ENCODE measurements at regions not wholly inside any gene's neighbourhood (a gene's known extent, or its start where the extent isn't known, plus 50 kb on each side); places are given as distances from the start of the nearest gene placed in this dataset.
"Not testable (repeated sequence)": the region's sequence is repeated elsewhere in the genome, so short reads cannot be mapped to it uniquely, and the experiment has no call there.

GRCh38 chr14:84421621-84422020 lies 1108.3 kb upstream of the FLRT2 start:
- no peak for DNase-seq (ENCODE audit: low read depth)

- DNase-seq (ENCODE audit: low read depth): no peak
Observed at GRCh38 chr14:84425968-84426367, 1104.0 kb upstream of the FLRT2 start.

GRCh38 chr14:84432676-84433075 lies 1097.3 kb upstream of the FLRT2 start:
- DNase-seq (ENCODE audit: low read depth): no peak

GRCh38 chr14:84433961-84434360 lies 1096.0 kb upstream of the FLRT2 start:
- DNase-seq (ENCODE audit: low read depth): no peak

GRCh38 chr14:84435820-84436324 lies 1094.1 kb upstream of the FLRT2 start:
- no peak for DNase-seq (ENCODE audit: low read depth)

- no peak for DNase-seq (ENCODE audit: low read depth)
Observed at GRCh38 chr14:84436528-84436927, 1093.4 kb upstream of the FLRT2 start.

- no peak for DNase-seq (ENCODE audit: low read depth)
Observed at GRCh38 chr14:84442521-84442920, 1087.4 kb upstream of the FLRT2 start.

- DNase-seq (ENCODE audit: low read depth): no peak
Observed at GRCh38 chr14:84445486-84445885, 1084.5 kb upstream of the FLRT2 start.

GRCh38 chr14:84446250-84446649 lies 1083.7 kb upstream of the FLRT2 start:
- no peak for DNase-seq (ENCODE audit: low read depth)

GRCh38 chr14:84453307-84453950 lies 1076.5 kb upstream of the FLRT2 start:
- no peak for DNase-seq (ENCODE audit: low read depth)

GRCh38 chr14:84454114-84454513 lies 1075.8 kb upstream of the FLRT2 start:
- no peak for DNase-seq (ENCODE audit: low read depth)

- no peak for DNase-seq (ENCODE audit: low read depth)
Observed at GRCh38 chr14:84456946-84457345, 1073.0 kb upstream of the FLRT2 start.

GRCh38 chr14:84458881-84459280 lies 1071.1 kb upstream of the FLRT2 start:
- DNase-seq (ENCODE audit: low read depth): no peak

GRCh38 chr14:84465880-84466279 lies 1064.1 kb upstream of the FLRT2 start:
- DNase-seq (ENCODE audit: low read depth): no peak

GRCh38 chr14:84468153-84468552 lies 1061.8 kb upstream of the FLRT2 start:
- DNase-seq (ENCODE audit: low read depth): peak; percentile 8

GRCh38 chr14:84477996-84478395 lies 1051.9 kb upstream of the FLRT2 start:
- DNase-seq (ENCODE audit: low read depth): no peak

- no peak for DNase-seq (ENCODE audit: low read depth)
Observed at GRCh38 chr14:84482256-84483071, 1047.5 kb upstream of the FLRT2 start.

- DNase-seq (ENCODE audit: low read depth): no peak
Observed at GRCh38 chr14:84483072-84483420, 1046.9 kb upstream of the FLRT2 start.

- not testable (repeated sequence) for DNase-seq (ENCODE audit: low read depth)
Observed at GRCh38 chr14:84484243-84484642, 1045.7 kb upstream of the FLRT2 start.

- DNase-seq (ENCODE audit: low read depth): no peak
Observed at GRCh38 chr14:84485036-84485435, 1044.9 kb upstream of the FLRT2 start.

GRCh38 chr14:84490081-84490480 lies 1039.9 kb upstream of the FLRT2 start:
- no peak for DNase-seq (ENCODE audit: low read depth)

GRCh38 chr14:84492685-84493084 lies 1037.3 kb upstream of the FLRT2 start:
- DNase-seq (ENCODE audit: low read depth): no peak

- no peak for DNase-seq (ENCODE audit: low read depth)
Observed at GRCh38 chr14:84493779-84494178, 1036.2 kb upstream of the FLRT2 start.

All from RPMI7951 (cell line).